ENCODE measurements at regions not wholly inside any gene's neighbourhood (a gene's known extent, or its start where the extent isn't known, plus 50 kb on each side); places are given as distances from the start of the nearest gene placed in this dataset.

DNA sequence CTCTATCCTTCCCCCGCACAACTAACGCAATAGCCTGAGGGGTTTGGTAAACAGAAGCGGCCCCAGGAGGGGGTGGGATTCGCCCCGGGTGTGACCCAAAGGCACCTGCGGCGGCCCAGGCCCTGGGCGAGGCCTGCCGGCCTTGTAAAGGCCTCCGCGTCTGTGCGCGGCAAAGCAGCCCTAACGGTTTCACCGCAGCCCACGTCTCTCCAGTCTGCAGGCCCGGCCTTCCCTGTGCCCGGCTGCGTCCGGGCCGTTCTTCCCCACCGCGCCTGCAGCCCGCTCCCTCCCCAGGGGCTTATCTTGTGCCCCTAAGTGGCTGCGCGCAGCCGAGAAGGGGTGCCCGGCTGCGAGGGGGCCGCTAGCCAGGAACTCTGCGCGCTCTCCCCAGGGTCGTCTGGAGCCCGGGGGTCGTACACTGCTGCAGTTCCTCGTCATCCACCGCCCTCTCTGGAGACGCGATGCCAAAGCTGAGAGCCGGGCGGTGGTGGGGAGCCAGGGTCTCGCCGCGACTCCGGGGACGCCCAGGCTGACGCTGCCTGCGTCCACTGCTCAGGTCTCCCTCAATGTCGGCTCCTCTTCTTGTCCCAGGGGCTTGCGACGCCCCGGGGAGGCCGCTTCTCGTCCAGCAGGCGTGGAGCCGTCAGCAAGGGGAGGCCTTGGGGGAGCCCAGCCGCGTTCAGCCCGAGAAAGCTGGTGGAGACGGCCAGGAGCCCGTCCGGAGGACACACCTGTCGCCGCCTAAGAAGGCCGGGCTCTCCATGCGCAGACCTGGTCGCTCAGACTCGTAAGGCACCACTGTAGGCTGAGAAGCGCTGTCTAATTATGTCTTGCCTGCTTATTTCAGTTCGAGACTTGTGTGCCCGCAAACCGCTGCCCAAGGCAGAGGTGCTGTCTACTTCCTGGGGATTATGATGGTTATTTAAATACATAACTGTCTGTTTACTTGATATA, 132.3 kb downstream of the SPAG6 start:
- Histone ChIP-seq H3K14ac (replicated peaks; ENCODE audit: low read depth, low read length) (no peak overlapping the region), H3K56ac (ENCODE audit: extremely low read depth, insufficient read depth, low read length) (no peak overlapping the region), H4K20me1 (ENCODE audit: insufficient read depth, low read length) (no peaks in the 10 kb centered on the region), H3K23ac (ENCODE audit: low read depth, low read length) (no peak overlapping the region), H3K4me2 (ENCODE audit: low read depth, low read length) (no peak overlapping the region), H4K8ac (ENCODE audit: low read depth in 2 of 2, low read length in 2 of 2) (no peak overlapping the region), H2BK120ac (ENCODE audit: low read depth, low read length) (no peak overlapping the region), H2AK9ac (replicated peaks; ENCODE audit: low read depth, low read length, poor library complexity) (no peak overlapping the region), H2BK15ac (ENCODE audit: low read depth, low read length) (no peak overlapping the region), H4K5ac (ENCODE audit: low read depth, low read length) (no peak overlapping the region), H2AFZ (replicated peaks; ENCODE audit: low read length, poor library complexity) (no peak overlapping the region), H3K18ac (ENCODE audit: low read depth, low read length) (no peak overlapping the region), H3K27me3 (ENCODE audit: control insufficient read depth, insufficient read depth, low read length) (peaks cover 69% of the 10 kb centered on the region), H4K91ac (ENCODE audit: insufficient read depth, low read depth, low read length) (no peak overlapping the region), H3K4ac (ENCODE audit: low read depth, low read length) (no peak overlapping the region), H3K79me1 (ENCODE audit: low read depth in 1 of 2, low read length in 2 of 2) (no peaks in the 10 kb centered on the region), H3K9ac (ENCODE audit: low read depth, low read length) (no peak overlapping the region), H2AK5ac (ENCODE audit: low read depth, low read length) (no peak overlapping the region), H3K4me3 (ENCODE audit: insufficient read depth, low read depth, low read length) (no peak overlapping the region), H3K36me3 (ENCODE audit: control insufficient read depth, insufficient read depth, low read length) (no peaks in the 10 kb centered on the region), H3K27ac (ENCODE audit: insufficient read depth, low read length) (no peak overlapping the region), H2BK20ac (ENCODE audit: low read depth, low read length) (no peak overlapping the region), H3K9me3 (ENCODE audit: control insufficient read depth, insufficient read depth, low read length) (peaks cover 6% of the 10 kb centered on the region; the same call in 1 of the 2 replicates), H3K4me1 (ENCODE audit: control insufficient read depth, insufficient read depth, low read length) (no peaks in the 10 kb centered on the region), H2BK5ac (ENCODE audit: low read depth, low read length, poor library complexity, severe bottlenecking) (no peak overlapping the region), H3K9me1 (ENCODE audit: insufficient read depth, low read length) (no peaks in the 10 kb centered on the region)
- WGBS, 2 experiments (ENCODE audit: extremely low coverage in 2 of 2, insufficient read length in 1 of 2): 36% methylated on average over 33 of the region's 72 CpGs; no CpG with 5 or more reads in 1 of the 2 experiments
- dilution Hi-C loops (cut with HindIII; ENCODE audit: low sequenced_read_pairs, unreplicated experiment) (no loop called here), intact Hi-C loops (cut with micrococcal nuclease) (no loop called here), in situ Hi-C loops (cut with MboI; ENCODE audit: low sequenced_read_pairs) (no loop called here)
- TF ChIP-seq, protein P1, sequence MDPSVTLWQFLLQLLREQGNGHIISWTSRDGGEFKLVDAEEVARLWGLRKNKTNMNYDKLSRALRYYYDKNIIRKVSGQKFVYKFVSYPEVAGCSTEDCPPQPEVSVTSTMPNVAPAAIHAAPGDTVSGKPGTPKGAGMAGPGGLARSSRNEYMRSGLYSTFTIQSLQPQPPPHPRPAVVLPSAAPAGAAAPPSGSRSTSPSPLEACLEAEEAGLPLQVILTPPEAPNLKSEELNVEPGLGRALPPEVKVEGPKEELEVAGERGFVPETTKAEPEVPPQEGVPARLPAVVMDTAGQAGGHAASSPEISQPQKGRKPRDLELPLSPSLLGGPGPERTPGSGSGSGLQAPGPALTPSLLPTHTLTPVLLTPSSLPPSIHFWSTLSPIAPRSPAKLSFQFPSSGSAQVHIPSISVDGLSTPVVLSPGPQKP (IDR thresholded peaks at IDR 0.05; ENCODE audit: borderline replicate concordance, low read depth, low read length): no peak
- TF ChIP-seq POLR2A (IDR thresholded peaks at IDR 0.05; ENCODE audit: low read depth, low read length) (no peak), NFE2L2 (IDR thresholded peaks at IDR 0.05; ENCODE audit: low read depth, low read length) (no peak)
- ChIA-PET POLR2A (ENCODE audit: unreplicated experiment) (no interaction called here), CTCF (no interaction called here)
- no TSS peak for BruUV-seq (replicated peaks)
- no peak for DNase-seq
- no peak for ATAC-seq (ENCODE audit: low read depth)

Measured in IMR-90 (cell line).